HG03196 (cell line): ENCODE measurements at regions not wholly inside any gene's neighbourhood (a gene's known extent, or its start where the extent isn't known, plus 50 kb on each side); places are given as distances from the start of the nearest gene placed in this dataset.
"Not testable (repeated sequence)": the region's sequence is repeated elsewhere in the genome, so short reads cannot be mapped to it uniquely, and the experiment has no call there.

Source experiments
- ATAC-seq: cut with Tn5 transposase; IDR thresholded peaks from one replicate; pipeline ENCODE4 v1.9.1; 2021; ENCODE audit not compliant: unreplicated experiment

- no peak for ATAC-seq
These were observed 214.0 kb upstream of the EXOC2 start for GRCh38 chr6:906920-907319.

DNA sequence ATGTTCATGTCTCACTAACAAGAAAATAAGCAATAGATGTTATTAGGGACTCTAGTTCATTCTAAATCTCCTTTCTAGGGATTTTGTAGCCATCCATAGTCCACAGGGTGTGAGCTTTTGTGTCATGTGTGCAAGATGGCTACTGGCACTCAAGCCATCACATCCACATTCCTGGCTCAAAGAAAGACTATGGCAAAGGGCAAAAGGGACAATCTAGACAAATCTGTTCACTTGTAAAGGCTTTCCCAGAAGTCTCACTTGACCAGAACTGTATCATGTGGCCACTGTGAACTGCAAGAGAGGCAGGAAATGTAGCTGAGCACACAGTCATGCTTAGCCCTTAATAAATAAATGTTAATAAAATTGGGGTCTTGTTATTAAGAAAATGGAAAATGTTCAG is 212.6 kb upstream of the EXOC2 start:
- no peak for ATAC-seq

- no peak for ATAC-seq
These were observed 212.1 kb upstream of the EXOC2 start for GRCh38 chr6:904994-905393.

DNA sequence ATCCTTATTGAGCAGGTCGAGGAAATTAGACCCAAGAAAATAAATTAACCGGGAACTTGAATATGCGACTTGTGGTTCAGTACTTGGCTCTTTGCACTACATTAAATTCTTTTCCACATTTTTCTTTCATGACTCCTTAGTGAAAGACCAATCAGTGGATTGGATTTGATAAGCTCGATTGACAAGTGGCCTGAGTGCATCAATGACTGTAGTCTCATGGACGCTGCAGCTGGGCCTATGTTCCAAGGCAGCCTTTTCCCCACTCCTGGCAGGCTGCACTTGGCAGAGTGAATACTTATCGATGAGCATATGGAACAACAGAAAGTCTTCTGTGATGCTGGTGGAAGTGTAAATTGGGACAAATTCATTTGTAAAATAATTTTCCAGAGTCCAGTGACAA is 210.8 kb upstream of the EXOC2 start:
- no peak for ATAC-seq

DNA sequence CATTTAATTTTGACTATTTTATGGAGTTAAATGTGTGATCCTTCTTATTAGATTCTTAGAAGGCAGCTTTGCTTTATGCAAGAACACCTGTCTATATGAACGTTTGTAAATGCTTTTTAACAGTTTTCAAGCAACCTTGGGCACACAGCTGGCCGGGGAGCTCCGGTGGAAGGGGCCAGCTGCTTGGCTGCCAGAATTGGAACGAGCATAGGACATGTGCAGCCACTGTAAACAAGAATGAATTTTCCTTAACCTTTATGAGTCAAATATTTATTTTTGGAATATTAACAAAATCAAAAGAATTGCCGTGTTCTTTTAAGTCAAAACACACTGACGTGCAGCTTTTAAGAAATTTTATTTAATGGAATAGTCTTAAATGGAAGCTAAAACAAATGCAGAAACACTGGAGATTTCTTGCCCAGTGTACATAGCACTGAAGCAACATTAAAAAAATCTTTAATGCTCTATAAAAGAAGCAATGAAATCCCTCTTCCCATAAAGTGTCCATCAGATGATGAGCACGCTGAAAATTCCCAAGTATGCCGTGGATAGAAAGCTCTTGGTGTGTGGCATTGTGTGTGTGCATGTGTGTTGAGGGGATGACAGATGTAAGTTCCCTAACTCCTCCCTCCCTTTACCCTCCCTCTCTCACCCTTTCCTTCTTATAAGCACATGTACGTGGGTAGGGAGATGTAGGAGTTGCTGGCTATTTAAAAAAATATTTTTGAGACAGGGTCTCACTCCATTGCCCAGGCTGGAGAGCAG is 208.9 kb upstream of the EXOC2 start:
- ATAC-seq: no peak

DNA sequence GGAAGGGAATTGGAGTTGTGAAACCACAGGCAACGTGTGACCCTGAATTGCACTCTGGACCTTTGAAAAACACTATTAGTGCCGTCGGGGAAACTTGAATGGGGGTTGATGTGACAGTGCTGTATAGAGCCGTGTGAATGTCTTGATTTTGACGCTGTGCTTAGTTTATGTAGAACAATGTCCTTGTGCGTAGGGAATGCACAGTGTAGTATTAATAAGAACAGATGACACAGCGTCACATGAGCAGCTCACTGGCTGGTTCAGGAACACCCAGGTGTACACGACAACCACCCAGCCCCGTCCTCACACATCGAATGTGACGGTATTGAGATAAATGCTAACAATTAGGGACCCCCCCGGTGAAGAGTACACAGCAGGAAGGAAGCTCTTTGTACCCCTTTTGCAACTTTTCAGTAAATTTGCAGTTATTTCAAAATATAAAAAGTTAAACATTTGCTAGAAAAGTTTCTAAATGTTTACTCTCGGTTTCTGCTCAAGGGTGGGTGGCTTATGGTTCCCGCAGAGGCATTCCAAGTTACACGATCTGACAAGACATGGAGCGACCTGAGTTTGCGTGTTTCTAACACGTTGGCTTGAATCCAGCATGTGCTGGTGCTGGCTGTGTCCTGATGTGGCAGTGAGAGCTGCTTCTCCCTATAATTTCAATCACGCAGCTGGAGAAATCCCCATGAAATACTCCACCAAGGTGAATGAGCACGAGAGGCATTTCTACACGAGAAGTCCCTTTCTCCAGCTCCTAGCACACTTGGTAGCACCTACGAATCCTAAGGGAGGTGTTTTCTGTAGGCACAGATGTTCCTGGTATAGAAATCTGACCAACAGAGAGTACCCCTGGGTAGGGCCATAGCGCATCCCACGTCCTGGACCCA is 208.0 kb upstream of the EXOC2 start:
- no peak for ATAC-seq

- ATAC-seq: no peak
These were observed 204.7 kb upstream of the EXOC2 start for GRCh38 chr6:897528-898207.

DNA sequence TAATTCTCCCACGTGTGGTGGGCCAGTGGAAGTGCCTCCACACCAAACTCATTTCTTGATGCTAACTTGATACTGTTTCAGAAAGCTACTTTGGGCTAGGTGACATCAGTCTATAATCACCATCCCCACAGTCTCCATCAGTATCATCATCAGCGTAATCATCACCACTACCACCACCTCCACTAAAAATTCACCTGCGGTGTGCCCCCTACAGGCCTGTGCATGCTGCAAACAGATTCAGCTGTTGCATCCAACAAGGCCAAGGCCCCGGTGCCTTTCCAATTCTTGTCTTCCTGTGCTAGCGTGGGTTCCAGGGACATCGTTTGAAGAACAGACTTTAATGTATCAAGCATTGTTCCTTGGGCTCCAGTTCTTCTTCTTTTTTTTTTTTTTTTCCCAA is 201.3 kb upstream of the EXOC2 start:
- no peak for ATAC-seq

- no peak for ATAC-seq
These were observed 198.1 kb upstream of the EXOC2 start for GRCh38 chr6:890995-891394.

DNA sequence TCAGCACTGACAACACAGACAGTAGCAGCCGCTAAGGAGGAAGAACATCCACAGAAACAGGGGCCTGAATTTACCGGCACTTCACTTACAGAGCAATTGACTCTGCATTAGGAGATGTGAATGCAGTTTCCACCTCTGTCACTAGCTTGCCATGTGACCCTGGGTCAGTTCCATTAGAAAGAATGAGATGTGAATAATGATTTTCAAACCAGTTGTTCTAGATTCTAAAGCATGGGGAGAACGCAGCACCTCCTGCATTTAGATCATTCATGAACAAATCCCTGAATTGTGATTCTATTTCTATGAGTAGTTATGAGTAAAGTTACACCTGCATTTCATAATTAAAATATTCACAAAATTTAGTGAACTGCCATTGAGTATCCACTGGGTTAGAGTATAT is 197.3 kb upstream of the EXOC2 start:
- no peak for ATAC-seq

DNA sequence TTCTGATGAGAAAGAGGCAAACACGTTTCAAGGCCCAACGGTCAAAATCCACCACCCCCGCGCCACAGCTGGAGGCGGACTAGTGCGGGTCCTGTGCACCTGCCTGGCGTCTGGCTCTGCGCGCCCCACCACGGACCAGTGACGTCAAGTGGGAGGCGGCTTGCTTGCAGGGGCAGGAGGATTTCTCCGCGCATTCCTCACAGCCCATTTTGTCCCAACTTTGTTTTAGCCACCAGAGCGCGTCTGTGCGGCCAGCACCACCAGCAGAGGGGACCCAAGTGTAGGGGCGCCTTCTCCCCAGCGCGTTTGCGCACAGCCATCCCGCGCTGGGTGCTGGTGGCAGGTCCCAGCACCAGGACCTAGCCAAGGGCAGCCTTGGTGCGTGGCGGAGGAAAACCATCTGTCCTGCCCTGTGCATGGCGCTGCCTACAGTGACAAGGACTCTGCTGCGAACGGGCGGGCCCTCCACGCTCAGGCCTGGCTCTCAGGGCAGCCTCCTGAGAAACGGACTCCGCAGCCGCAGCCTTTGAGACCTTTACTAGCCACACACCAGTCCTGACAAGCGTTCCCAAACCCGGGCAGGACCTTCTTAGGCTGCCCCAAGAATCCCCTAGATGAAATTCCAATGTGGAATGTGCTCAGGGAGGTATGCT is 194.8 kb upstream of the EXOC2 start:
- ATAC-seq: no peak

- ATAC-seq: not testable (repeated sequence)
These were observed 193.2 kb upstream of the EXOC2 start for GRCh38 chr6:886116-886515.

DNA sequence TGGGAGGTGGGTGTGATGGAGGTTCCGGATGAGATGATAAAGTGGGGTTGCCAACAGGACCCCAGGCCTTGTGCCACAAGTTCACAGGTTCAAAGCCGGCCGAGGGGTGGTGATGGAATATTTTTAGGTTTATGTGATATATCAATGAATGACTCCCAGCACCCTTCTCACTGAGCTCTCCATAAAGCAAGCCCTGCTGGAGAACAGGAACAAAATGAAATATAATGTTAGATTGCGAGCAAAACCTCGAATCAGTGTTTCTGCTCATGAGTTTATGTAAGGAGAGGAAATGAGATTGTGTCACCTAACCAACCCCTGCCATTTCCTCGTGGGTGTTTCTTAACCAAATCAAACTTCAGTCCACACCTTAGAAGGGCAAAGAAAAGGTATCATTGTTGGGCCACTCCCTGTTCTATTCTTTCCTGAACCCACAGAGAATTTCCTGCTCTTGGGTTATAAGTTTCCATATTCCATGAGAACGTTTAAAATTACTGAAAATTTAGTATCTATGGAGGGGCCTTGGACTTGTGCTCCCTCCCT is 192.2 kb upstream of the EXOC2 start:
- no peak for ATAC-seq

DNA sequence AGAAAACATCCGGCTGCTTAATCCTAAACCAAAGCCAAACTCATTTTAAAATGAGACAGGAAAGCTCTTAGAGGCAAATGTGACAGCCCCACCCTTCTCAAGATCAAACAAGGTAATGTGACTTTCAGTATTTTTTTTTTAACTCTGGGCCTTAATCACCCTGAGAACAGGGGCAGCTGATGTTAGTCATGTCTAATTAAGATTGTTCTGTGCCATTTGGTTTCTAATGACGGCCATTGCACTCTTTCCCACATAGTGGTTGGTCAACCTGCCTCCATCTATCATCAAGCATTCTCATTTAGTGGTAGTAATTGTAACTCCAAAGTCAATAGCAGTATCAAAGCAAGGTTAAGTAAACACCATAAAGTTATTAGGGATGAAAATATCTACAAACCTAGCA is 191.6 kb upstream of the EXOC2 start:
- ATAC-seq: no peak

DNA sequence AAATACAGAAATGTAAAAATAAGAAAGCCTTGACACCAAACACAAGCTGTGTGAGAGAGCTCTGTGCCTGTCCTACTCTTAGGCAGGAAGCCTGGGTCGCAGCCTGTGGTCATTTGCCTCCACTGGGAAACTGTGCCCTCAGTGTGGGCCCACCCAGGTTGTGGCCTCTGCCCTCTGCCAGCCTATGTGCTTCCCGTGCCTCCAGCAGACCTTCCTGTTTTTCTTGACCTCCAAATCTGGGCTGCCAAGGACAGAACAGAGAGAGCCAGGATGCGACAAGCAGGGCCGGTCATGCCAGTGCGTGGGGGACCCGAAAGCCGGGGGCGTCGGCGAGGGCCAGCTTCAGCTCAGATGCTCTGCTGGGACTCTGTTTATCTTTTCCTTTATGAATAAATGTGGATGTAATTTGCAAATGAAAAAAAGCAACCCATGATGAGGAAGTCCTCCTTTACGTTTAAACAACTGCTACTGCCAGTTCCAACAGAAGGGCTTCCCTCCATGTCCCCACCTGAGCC is 189.2 kb upstream of the EXOC2 start:
- ATAC-seq: no peak

DNA sequence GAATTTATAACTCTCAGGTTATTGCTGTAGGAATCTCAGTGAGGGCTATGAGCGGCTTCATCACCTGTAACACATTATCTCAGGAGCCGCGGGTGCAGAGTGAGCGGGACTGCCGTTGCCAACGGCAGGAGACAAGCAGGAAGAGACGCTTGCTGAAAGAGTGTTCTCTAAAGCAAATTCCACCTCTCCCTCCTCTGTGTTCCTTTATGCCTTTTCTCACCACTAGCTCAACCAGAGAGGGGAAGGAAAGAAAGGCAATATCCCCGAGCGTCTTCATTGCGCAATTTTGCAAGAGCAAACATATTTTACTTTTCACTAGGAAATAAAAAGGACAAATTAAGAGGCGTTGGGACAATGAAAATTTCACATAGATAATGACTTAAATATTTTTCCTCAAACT is 185.2 kb upstream of the EXOC2 start:
- no peak for ATAC-seq

DNA sequence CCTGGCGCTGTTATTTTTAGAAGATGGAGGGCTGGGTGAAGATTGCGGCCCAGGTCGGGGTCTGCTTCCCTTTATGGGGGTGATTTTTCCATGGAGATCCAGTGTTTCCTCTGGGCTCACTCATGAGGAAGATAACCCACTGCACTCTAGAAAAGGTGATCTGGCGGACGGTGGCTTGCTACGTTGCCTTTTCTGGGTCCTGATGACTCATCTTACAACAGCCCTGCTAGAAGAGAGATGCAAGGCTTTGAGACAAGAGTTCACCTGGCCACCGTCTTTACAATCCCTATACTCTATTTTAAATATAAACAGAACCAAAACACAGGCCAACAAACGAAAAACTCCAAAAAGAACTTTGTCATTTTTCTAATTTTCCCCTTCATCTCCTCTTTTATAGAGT is 182.1 kb upstream of the EXOC2 start:
- ATAC-seq: no peak

DNA sequence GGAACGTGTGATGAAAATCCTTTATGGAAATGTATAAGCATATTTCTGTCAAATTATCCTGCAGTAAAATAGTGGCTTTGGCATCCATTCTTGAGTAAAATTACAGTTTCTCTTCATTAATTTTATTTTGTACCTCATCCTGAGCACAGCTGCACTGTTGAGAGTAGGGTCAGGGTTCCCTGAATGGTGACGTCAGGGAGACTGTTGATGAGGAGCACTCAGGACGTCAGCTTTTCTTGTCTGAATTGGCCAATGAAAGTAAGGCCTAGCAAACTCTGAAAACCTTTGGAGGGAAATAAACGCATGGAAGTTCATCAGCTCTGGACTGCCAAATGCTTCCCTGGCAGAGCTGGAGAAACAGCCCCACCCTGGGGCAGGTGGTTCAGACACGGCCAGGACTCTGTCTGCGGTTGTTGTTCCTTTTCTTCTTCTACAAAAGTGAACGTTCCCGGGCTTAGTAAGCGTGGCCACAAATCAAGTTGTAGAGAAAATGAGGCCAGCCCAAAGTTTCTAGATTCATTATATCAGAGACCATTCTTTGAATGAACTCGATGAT is 179.7 kb upstream of the EXOC2 start:
- no peak for ATAC-seq

DNA sequence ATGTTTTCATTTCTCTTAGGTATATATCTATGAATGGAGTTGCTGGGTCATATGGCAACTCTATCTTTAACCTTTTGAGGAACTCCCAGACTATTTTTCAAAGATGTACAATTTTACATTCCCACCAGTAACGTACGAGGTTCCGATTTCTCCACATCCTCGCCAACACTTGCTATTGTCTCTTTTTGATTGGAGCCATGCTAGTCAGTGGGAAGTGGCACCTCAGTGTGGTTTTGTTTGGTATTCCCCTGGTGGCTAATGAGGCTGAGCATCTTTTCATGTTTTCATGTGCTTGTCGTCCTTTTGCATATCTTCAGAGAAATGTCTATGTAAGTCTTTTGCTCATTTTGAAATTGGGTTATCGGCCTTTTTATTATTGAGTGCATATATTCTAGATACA is 178.6 kb upstream of the EXOC2 start:
- no peak for ATAC-seq

- no peak for ATAC-seq
These were observed 177.2 kb upstream of the EXOC2 start for GRCh38 chr6:870096-870495.

GRCh38 chr6:868201-868600 is 175.3 kb upstream of the EXOC2 start:
- ATAC-seq: no peak
